ENCODE measurements at regions not wholly inside any gene's neighbourhood (a gene's known extent, or its start where the extent isn't known, plus 50 kb on each side); places are given as distances from the start of the nearest gene placed in this dataset.

DNA sequence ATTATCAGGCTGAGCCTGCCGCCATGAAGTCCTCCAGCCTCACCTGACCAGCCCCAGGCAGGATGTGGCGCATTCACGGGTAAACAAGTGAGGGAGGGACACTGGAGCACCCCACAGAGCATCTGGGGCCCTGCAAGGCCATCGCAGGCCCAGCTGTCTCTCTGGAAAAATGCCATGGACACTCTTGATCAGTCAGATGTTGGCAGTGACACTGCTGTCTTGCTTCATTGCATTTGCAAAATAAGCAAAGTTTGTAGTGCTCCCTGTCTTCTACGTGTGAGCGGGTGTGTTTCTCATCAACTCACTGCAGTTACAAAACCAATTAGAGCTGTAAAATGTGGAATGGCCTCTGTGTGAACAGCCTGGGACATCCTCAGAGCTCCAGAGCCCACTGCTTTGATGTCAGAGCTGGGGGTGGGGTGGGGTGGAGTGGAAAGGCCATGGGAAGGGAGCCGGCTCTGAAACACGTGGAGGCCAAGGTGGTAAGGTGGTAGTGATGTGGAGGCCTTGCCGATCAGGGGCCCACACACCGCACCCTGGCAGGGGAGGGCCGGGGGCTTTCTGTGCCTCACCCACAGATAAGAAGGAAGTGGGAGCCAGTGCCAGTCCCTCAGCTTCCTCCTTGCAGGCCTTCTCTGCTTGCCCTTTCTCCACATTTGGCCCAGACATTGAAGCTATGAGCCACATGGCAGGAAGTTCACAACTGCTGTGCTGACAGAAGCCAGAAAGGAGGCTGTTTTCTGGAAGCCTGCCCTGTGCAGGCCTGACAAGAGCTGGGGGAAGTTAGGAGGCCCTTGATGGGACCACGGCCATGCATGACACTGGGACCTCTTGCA, 254.9 kb downstream of the RHOU start:
- intact Hi-C loops (cut with micrococcal nuclease), result no loop called here
- ATAC-seq (peak; percentile 85), DNase-seq (peak; percentile 79)

DNA sequence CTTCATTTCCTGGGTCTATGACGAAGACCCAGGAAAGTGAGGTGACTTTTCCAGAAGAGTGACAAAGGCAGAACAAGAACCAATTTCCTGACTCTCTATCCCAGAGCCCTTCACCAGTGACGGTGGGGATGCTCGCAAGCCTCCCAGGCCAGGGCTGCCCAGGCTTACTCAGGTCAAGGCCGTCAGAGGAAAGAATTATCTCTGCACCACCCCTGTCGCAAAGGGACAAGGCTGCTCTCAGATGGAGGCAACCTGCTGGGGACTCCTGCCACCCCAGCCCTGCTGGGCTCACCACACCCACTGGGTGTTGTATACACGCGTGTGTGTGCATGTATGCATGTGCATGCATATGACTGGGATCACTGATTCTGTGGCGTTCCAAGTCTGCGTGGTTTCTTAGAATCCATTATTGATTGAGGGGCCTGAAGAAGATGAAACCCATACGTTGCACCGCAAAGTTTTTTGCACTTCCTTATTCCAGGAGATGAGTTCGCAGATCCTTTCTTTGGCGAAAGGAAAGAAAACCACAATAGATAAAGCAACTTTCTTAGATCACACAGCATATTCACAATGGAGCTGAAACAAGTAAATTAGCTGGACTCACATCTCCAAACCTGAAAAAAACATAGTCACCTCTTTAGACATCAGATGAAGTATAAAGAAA, 255.8 kb downstream of the RHOU start:
- intact Hi-C loops (cut with micrococcal nuclease), result no loop called here
- ATAC-seq, result no peak
- no peak for DNase-seq

DNA sequence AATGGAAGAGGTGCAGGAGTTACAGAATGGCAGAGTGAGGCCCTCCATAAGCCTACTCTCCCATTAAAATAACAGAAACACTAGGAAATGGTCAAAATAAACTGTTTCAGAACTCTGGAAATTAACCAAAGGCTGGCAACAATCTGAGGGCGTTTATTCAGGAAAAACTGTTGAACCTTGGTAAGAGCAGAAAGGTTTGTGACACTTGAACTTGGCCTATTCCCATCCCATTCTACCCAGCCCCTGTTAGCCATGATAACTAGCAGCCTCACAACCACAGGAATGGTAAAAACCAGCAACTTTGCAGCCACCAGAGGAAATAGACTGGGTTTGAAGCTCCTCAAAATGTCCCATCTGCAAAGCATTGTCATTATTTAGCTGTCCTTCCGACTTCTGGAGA, 256.8 kb downstream of the RHOU start:
- intact Hi-C loops (cut with micrococcal nuclease), result no loop called here
- ATAC-seq, result no peak
- no peak for DNase-seq

DNA sequence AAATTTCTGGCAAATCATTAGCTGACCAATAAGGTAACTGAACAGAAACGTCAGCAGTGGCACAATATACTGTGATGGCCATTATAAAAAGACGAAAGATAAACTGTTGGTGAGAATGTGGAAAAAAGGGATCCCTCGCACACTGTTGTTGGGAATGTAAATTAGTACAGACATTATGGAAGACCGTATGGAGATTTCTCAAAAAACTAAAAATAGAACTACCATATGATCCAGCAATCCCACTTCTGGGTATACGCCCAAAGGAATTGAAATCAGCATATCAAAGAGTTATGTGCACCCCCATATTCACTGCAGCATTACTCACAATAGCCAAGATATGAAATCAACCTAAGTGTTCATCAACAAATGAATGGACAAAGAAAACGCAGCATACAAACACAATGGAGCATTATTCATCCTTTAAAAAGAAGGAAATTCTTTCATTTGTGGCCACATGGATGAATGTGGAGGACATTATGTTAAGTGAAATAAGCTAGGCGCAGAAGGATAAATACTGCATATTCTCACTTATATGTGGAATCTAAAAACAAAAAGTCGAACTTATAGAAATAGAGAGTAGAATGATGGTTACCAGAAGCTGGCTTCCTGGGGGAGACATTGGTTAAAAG, 257.7 kb downstream of the RHOU start:
- ATAC-seq, result no peak
- intact Hi-C loops (cut with micrococcal nuclease), result no loop called here

DNA sequence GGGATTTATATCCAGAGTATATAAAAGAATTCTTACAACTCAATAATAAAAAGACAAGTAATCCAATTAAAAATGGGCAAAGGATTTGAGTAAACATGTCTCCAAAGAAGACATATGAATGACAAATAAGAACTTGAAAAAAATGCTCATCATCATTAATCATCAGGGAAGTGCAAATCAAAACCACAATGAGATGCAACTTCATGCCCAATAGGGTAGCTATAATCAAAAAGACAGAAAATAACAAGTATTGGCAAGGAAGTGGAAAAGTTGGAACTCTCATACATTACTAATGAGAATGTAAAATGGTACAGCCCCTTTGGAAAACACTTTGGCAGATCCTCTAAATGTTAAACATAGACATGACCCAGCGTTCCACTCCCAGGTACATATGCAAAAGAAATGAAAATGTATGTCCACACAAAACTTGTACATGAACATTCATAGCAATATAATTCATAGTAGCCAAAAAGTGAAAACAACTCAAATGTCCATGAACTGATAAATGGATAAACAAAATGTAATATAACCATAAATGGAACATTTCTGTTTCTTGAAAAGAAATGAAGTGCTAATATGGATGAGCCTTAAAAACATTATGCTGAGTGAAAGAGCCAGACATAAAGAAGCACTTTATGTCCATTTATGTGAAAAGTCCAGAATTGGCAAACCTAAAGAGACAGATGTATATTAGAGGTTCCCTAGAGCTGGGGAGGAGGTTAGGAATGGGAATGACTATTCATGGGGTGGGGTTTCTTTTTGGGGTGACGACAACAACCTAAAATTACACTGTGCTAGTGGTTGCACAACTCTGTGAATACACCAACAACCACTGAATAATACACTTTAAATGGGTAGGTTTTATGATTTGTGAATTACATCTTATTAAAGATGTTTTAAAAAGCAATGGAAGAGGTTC, 259.7 kb downstream of the RHOU start:
- no peak for ATAC-seq
- DNase-seq, result no peak
- intact Hi-C loops (cut with micrococcal nuclease), result no loop called here

More for the DNA sequence above, 257.7 kb downstream of the RHOU start:
- no peak for DNase-seq

DNA sequence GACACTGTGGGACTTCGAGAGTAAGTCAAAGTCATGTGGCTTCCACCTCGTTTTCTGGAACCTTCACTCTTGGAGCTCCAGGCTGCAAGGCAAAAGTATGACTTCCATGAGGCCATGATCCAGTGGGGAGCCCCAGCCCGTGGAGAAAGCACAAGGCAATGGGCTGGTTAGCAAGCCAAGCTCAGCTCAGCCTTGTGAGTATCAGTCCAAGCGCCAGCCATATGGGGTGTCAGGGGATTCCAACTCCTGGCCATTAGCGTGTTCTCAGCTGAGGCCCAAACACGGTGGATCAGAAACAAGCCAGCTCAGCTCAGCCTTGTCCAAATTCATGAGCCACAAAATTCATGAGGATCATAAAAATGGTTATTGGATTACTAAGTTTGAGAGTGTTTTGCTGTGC, 261.0 kb downstream of the RHOU start:
- intact Hi-C loops (cut with micrococcal nuclease), result no loop called here
- DNase-seq (no peak), ATAC-seq (no peak)

DNA sequence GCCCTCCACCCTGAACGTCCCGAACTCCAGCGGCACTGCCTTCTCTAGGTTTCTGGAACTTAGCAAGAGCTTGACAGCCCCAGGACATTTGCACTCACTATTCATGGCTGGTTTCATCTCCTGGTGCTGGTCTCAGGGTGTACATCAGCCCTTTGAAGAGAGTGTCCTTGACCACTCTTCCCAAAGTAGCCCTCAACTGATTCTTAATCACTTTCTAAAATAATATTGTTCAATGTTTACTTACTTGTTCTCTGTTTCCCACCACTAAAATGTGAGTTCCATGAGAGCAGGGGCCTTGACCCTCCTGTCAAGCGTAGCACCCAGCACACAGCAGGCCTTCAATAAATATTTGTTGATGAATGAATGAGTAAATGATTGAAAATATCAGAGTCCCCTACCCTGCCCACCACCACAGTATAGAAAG, 262.5 kb downstream of the RHOU start:
- ATAC-seq, result no peak
- DNase-seq, result no peak
- intact Hi-C loops (cut with micrococcal nuclease), result no loop called here

DNA sequence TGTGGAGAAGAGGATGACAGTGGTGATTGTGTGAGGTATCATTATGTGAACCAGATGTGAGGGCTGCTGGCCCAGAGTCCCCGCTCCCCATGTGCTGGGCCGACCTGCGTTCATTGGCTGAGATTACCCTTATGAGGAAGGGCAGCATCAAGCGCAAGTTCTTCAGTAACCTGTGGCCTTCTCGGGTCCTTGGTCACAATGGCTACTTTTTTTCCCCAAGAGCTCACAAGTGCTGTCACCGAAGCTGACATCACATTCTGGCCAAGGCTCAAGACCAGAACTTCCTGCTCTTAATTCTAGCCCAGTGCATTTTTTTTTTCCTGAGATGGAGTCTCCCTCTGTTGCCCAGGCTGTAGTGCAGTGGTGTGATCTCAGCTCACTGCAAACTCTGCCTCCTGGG, 262.9 kb downstream of the RHOU start:
- no peak for DNase-seq
- ATAC-seq, result peak; percentile 48
- intact Hi-C loops (cut with micrococcal nuclease), result no loop called here

DNA sequence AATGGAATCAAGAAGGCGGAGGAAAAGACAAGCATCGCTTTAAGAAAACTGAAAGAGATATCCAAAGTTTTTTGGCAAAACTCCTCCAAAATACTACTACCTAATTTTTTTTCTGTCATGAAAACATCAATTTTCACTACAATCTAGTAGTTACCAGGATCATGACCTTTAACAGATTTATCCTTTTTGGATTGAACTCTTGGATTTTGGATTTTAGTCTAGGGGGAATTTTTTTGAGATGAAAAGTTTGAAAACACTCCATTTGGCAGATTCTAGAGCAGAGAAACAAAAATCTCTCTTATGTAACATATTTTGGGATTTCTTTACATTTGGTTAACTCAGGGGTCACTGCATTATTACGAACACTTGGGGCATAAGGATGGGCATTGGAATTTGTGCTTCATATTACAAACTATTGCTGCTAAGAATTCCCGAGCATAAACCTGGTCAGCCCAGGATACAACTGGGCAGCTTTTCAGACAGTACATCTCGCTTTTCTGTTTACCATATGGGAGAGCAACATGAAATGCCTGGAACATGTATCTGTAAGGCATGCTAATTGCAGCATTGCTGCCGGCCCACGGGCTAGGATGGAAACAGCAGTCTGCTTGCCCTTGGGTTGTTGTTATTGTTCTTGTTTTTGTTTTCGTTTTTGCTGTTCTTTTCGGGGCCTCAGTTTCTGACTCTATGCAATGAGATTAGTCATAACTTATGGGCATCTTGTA, 264.3 kb downstream of the RHOU start:
- DNase-seq (no peak), ATAC-seq (no peak)
- intact Hi-C loops (cut with micrococcal nuclease), result no loop called here

DNA sequence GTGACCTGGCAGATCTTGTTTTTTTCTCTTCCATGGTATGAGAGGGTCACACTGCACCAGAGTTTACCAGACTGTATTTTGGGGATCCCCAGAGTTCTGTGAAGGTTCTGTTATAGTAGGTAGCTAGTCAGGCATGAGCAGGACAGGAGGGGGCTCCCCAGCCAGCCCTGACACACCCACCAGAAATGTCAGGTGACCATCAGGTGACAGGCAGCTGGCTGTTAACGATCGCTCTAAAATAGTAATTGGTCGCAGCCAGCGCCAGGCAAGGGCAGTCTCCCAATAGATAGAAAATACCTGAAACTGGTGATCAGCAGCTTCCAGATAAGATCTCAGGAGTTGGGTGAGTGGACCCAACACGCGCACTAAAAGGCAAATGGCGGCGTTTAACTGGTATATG, 264.9 kb downstream of the RHOU start:
- ATAC-seq (no peak), DNase-seq (no peak)
- intact Hi-C loops (cut with micrococcal nuclease), result no loop called here

DNA sequence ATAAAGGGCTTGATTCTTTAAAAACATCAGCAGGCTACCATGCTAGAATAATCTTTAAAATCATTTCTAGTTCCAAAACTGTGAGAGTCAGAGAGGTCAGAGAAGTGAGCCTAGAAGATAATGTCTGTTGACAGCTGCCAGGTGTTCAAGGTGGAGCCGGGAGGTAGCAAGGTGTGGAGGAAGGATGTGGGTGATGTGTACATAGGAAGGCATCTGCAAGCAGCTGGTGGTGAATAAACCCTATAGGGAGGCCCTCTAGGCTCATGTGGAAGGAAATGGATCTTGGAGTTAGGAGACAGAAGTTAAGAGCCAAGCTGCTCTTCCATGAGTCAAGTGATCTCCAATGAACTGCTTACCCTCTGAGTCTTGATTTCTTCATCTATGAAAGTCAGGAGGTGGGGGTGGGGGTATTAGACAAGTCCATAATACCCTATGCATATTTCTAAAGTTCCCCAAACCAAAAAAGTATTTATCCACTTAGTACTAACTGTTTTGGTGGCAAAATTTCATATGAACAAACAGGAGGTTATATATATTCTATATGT, 266.3 kb downstream of the RHOU start:
- intact Hi-C loops (cut with micrococcal nuclease), result no loop called here
- DNase-seq (no peak), ATAC-seq (no peak)

DNA sequence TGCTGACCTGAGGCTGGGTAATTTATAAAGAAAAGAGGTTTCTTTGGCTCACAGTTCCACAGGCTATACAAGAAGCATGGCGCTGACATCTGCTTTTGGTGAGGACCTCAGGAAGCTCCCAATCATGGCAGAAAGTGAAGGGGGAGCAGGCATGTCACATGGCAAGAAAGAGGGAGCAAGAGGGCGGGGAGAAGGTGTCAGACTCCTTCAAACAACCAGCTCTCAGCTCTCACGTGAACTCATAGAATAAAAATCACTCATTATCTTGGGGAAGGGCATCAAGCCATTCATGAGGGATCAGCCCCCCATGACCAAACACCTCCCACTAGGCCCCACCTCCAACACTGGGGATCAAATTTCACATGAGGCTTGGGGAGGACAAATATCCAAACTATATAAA, 266.8 kb downstream of the RHOU start:
- intact Hi-C loops (cut with micrococcal nuclease), result no loop called here
- DNase-seq, result no peak

DNA sequence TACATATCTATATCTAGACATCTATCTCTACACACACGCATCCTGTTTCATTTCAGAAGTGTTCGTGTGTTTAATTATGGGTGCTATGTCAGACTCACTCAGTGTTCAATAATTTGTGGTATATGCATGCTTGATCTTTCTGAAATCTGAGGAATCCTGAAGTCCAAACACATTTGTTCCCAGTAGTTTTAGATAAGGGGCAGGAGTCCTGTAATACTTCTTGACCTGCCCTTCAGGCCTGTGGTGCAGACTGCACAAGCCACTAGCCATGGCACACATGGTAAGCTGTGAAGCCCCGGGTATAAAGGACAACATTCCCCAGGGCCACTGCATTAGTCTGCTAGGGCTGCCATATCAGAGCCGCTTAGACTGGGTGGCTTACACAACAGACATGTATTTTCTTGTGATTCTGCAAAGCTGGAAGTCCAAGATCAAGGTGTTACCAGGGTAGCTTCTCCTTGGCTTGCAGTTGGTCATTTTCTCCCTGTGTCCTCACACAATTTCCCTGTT, 267.2 kb downstream of the RHOU start:
- ATAC-seq (no peak), DNase-seq (no peak)
- intact Hi-C loops (cut with micrococcal nuclease), result no loop called here

More for the DNA sequence above, 266.8 kb downstream of the RHOU start:
- ATAC-seq, result no peak

DNA sequence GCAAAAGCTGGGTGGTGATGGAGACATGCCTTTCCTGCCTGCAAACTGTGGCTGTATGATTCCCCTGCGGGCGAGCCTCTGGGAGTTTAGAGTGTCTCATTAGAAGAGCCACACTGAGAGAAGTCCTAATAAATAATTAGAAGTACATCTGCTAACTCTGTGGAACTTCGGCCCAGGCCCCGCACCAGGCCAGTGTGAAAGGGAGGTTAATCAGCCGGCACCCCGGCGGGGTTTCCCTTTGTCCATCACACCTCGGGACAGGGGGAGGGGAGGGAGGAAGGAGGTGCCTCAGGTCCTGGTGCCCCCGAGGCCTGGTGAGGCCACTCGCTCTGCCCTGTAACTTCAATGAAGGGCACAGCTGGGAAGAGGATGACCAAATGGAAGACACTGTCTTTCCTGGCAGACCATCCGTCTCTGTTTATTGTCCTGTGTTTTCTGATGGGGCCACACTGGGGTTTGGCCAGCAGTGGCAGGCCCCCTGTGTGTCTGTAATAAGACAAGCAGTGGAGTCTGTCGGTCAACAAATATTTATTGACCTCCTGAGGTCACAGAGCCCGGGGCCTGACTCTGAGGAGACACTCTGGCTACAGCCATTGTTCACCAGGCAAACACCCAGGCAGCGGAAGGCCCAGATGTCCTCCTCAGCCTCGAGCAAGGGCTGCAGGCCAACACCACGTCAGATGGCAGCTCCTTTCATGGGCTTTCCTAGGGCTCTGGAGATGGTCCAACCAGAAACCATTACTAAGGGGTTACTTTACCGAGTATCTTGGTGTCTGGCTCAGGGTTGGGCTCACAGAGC, 267.5 kb upstream of the RAB4A start:
- intact Hi-C loops (cut with micrococcal nuclease), result no loop called here
- no peak for DNase-seq
- ATAC-seq, result no peak

DNA sequence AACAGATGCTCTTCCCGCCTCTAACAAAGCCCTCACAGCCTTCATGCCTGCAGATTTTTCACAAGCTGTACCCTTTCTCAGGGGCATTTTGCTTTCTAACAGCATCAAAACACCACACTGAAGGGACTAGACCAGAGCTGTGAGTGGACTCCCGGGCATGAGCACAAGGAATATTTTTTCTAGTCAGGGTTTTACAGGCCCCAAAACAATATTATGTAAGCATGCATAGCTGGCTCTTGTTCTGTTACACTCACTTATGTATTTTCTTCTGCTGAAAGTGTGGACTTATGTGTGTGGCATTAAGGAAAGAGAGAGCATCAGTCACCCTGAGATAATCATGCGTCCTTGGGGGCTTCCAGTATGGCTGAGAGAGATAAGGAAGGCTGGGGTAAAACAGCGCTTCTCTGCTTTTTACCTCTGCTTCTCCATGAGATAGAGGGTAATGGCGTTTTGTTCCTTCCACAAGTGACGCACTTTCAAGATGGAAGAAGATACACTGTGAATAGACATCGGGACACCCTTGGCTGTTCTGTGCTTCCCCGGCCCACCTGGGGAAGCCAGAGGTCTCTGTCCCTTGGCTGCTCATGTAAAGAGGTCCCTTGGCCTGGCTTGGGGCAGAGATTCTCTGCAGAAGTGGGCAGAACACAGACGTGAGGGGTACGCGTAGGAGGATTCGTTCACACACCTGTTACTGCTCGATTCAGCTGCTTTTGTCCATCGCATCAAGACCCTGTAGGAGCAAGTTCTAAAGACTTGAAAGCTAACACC, 266.7 kb upstream of the RAB4A start:
- ATAC-seq (no peak), DNase-seq (no peak)
- intact Hi-C loops (cut with micrococcal nuclease), result no loop called here

DNA sequence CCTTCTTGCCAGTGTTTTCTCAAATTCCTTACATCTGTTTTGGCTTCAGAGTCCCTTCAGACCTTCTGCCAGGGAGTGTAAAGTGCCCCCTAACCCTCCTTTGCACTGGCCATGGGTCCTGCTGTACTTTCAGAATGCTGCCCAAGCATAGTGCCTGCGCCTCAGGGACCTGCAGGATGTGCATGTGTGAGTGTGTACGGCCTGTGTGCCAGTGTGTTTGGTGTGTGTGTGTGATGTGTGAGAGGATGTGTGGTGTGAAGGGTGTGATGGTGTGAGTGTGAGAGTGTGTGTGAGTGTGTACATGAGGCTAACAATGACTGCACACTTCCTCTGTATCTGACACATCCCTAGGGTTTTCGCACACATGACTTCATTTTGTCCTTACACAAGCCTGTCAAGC, 265.8 kb upstream of the RAB4A start:
- no peak for ATAC-seq

DNA sequence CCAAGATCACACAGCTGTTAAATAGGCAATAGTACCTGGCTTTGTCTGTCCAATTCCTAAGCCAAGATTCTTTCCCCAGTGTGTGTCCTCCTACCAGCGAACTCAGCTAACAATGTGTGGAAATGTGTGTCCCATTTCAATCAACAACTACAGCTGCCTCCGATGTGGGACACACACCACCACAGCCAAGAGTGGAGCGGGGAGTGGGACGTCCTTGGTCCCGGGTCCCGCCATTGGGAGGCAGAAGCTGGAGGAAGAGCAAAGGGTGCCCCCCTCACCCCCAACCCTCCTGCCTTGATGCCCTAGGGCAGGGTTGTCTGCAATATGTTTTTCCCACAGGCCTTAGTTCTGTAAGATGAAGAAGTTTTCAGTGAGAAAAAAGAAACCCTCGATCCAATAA, 265.4 kb upstream of the RAB4A start:
- intact Hi-C loops (cut with micrococcal nuclease), result no loop called here
- DNase-seq, result no peak
- no peak for ATAC-seq

More for the DNA sequence above, 265.8 kb upstream of the RAB4A start:
- no peak for DNase-seq
- intact Hi-C loops (cut with micrococcal nuclease), result no loop called here
